Posterior vena cava (tissue), 2 donors: ENCODE measurements at regions not wholly inside any gene's neighbourhood (a gene's known extent, or its start where the extent isn't known, plus 50 kb on each side); places are given as distances from the start of the nearest gene placed in this dataset.
"Not testable (repeated sequence)": the region's sequence is repeated elsewhere in the genome, so short reads cannot be mapped to it uniquely, and the experiment has no call there.

Source experiments
- DNase-seq: peaks from one replicate; pipeline ENCODE4 v3.0.0-alpha.2; 2020; ENCODE audit warnings: low spot score
- intact Hi-C, 2 donors: fragments of 100-400 bp; cut with DNase I; formaldehyde crosslinking; loops; one replicate each; pipeline versions ENCODE4 v1.14.1 to v1.14.2; 2022 to 2023
- donor health status: DM: yes; HTN: yes; CAD: no.
- donor health status: DM: yes; HTN: yes; CAD: no.

DNA sequence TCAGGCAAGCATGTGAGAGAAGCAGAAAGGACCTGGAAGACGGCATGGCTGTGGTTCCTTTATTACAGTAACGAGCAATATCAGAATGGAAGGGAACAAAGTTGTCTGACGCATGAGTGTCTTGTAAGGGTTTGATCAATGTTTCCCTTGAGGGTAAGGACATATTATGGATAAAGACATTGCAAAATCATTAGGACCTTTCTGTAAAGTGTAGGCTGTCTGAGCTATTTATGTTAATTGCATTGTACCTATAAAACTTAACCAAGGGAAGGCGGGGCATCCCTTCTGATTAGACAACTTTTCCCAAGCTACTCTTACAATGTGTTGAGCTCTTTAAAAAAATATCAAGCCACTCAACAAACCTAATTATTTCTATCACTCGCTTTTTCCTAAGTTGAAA is 112.2 kb upstream of the JADE1 start:
- DNase-seq, result no peak

DNA sequence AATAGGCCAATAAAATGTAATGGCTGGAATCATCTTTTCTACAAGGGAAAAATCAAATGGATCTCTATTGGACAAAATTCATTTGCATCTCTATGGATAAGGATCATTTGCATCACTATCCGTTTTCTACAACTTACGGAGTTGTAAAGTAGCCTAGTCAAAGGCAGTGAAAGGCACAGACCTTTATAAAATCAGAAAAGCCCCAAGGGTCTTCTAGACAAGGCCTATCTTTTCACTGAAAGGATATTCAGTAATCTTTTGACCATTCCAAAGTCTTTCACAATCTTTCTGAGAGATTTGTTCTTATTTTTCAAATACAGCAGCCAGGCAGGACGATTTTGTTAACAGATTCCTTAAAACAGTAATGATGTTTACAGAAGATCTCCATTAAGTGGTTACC is 119.5 kb upstream of the JADE1 start:
- intact Hi-C loops, result no loop called here
- no peak for DNase-seq

More for the DNA sequence above, 112.2 kb upstream of the JADE1 start:
- intact Hi-C loops, result no loop called here

DNA sequence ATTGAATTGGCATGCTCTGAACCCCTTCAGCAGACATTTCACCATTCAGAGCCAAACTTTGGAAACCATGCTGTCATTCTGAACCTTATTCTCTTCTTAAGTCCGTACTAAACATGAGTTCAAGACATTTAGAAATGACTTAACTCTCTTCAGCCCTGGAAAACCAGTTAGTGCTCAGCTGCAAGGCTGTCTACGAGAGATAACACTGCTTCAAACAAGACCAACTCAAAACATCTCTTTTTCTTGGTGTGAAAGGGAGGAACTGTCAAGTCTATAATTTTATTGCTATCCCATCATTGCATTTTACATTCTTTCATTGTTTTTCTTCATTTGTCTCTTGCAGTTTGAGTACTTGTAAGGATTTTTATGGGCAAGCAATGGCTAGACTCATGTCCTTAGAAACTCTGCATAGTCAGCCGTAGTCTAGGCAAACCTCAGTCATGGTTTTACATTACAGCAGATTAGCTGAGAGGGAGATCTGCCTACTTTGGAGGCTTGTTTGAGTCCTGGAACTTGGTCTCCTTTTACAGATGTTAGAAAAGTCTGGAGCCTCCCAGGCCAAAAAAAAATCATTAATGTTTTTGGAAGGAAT is 120.6 kb upstream of the JADE1 start:
- DNase-seq, result no peak
- intact Hi-C loops, result no loop called here

GRCh38 chr4:128688033-128688721 is 121.3 kb upstream of the JADE1 start:
- DNase-seq, result no peak
- intact Hi-C loops, result no loop called here

DNA sequence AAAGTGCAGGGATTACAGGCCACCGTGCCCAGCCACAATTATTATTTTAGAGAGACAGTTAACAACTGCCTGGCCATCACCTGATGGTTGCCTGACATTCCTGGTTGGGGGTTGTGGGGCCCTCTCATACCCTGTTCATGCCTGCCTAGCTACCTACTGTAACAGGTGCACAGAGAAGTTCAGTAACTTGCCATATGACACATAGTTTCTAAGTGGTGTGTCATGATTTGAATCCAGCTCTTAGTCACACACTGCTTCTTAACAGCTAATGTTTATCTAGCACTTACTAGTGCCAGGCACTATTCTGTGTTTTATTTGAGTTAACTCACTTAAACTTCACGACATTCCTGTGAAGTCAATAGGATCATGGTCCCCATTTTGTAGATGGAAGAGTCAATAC is 122.7 kb upstream of the JADE1 start:
- intact Hi-C loops, result no loop called here
- no peak for DNase-seq

GRCh38 chr4:128686032-128686465 is 123.5 kb upstream of the JADE1 start:
- intact Hi-C loops, result no loop called here
- DNase-seq, result no peak

DNA sequence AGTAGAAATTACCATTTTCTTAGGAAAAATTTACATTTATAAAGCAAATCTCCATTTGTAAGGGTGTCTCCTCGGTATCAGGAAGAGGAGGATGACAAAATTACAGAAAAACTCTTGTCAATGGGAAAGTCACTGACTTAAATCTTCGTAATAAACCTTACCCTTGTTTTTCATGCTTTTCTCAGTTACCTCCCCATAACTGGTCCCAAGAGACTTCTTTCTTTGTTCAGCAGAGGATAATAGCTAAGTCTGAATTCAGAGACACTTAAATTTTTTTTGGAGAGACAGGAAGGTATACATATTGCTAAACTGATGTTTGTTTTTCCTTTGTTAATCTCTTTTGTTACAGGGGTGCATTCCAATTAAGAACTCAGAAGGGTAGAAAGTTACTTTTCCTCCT is 125.5 kb upstream of the JADE1 start:
- intact Hi-C loops, result no loop called here
- DNase-seq, result no peak

- intact Hi-C loops, result no loop called here
These were observed 126.4 kb upstream of the JADE1 start for GRCh38 chr4:128682942-128683666.

DNA sequence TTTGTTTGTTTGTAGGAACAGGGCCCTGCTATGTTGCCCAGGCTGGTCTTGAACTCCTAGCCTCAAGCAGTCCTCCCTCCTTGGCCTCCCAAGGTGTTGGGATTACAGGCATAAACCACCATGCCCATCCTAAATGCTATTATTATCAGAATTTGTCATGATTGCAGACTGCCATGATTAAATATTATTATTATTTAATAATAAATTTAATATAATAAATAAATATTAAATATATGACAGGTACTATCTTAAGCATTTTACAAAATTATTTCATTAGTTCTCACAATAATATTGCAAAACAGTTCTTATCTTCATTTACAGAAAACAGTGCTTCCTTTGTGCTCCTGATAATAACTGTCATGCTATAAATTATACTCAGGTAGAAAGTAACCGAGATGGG is 133.4 kb upstream of the JADE1 start:
- intact Hi-C loops, result no loop called here
- no peak for DNase-seq

More at GRCh38 chr4:128682942-128683666, 126.4 kb upstream of the JADE1 start:
- DNase-seq, result no peak

GRCh38 chr4:128675083-128675482 is 134.4 kb upstream of the JADE1 start:
- intact Hi-C loops, result no loop called here
- DNase-seq, result no peak

DNA sequence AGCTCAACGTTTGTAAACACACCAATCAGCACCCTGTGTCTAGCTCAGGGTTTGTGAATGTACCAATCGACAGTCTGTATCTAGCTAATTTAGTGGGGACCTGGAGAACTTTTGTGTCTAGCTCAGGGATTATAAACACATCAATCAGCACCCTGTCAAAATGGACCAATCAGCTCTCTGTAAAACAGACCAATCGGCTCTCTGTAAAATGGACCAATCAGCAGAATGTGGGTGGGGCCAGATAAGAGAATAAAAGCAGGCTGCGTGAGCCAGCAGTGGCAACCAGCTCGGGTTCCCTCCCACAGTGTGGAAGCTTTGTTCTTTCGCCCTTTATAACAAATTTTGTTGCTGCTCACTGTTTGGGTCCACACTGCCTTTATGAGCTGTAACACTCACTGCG is 136.3 kb upstream of the JADE1 start:
- DNase-seq, intact Hi-C loops: not testable (repeated sequence)

DNA sequence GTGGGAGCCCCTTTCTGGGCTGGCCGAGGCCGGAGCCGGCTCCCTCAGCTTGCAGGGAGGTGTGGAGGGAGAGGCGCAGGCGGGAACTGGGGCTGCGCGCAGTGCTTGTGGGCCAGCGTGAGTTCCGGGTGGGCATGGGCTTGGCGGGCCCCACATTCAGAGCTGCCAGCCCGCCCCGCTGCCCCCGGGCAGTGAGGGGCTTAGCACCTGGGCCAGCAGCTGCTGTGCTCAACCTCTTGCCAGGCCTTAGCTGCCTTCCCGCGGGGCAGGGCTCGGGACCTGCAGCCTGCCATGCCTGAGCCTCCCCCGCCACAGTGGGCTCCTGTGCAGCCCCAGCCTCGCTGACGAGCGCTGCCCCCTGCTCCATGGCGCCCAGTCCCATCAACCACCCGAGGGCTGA is 136.9 kb upstream of the JADE1 start:
- DNase-seq, intact Hi-C loops: not testable (repeated sequence)

- intact Hi-C loops, result loop anchor here in 1 of 2 donors (1.0 kb wide), 1 partner anchor 24 kb away; no protein-coding TSS in a partner anchor
- DNase-seq, result no peak
These were observed 139.0 kb upstream of the JADE1 start for GRCh38 chr4:128670513-128670912.

DNA sequence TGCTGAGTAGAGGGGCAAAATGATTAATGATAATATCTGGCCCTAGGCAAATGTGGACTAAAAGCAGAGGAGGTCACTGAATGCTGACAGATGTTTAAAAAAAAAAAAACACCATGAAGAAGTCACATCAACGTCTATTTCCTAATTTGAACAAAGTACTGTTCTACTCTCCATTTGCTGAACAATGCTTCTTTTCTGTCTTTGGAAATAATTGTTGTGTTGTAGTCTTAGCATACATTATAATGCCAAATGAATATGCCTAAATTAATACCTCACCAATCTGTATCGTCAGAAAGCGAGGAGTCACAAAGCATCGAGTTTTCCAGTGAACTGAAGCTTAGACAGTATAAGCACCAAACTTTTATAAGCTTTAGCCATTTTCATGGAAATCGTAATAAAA is 140.9 kb upstream of the JADE1 start:
- DNase-seq, result no peak
- intact Hi-C loops, result loop anchor here (10.0 kb wide), 2 partner anchors 94 to 136 kb away; partner anchors contain the start of gene JADE1 (in 1 of the 2)

GRCh38 chr4:128665514-128665913 is 144.0 kb upstream of the JADE1 start:
- no peak for DNase-seq
- intact Hi-C loops, result loop anchor here (10.0 kb wide), 2 partner anchors 91 to 139 kb away; partner anchors contain the start of gene JADE1 (in 1 of the 2)

DNA sequence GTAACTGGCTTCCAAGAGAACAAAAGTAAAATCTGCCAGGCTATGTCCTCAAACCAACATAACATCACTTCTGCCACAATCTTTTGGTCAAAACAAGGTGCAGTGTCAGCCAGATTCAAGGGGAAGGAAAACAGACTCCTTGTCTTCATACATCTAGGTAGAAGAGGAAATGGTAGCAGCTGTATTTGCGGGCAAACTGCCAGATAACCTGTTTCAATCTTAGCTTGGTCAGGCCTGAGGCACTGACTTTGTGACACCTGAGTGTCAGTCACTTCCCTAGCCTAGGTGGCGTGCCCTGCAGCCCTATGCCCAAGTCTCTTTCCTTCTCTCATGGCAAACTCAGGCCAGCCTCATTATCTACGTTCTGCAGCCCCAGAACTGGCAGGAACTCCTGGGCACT is 146.2 kb upstream of the JADE1 start:
- intact Hi-C loops, result loop anchor here (10.0 kb wide), 2 partner anchors 89 to 141 kb away; partner anchors contain the start of gene JADE1 (in 1 of the 2)
- no peak for DNase-seq

DNA sequence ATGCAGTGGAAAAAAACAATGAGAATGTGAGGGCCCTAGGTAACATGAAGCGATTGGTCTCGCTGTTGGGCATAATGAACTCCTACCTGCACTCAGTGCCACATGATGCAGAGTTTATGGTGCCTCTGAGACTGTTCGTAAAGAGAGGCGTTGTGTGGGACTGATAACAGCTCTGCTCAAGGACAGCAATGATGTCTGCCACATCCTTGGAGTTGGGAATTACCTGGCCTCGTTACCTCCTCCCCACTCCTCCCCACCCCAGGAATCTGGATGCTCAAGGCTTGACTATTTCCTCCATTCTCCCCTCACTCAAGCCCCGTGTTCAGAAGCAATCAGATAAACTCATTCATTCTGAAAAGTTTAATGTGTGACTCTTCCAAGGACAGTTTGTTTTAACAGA is 148.0 kb upstream of the JADE1 start:
- intact Hi-C loops, result loop anchor here (10.0 kb wide), 2 partner anchors 87 to 143 kb away; partner anchors contain the start of gene JADE1 (in 1 of the 2)
- no peak for DNase-seq

DNA sequence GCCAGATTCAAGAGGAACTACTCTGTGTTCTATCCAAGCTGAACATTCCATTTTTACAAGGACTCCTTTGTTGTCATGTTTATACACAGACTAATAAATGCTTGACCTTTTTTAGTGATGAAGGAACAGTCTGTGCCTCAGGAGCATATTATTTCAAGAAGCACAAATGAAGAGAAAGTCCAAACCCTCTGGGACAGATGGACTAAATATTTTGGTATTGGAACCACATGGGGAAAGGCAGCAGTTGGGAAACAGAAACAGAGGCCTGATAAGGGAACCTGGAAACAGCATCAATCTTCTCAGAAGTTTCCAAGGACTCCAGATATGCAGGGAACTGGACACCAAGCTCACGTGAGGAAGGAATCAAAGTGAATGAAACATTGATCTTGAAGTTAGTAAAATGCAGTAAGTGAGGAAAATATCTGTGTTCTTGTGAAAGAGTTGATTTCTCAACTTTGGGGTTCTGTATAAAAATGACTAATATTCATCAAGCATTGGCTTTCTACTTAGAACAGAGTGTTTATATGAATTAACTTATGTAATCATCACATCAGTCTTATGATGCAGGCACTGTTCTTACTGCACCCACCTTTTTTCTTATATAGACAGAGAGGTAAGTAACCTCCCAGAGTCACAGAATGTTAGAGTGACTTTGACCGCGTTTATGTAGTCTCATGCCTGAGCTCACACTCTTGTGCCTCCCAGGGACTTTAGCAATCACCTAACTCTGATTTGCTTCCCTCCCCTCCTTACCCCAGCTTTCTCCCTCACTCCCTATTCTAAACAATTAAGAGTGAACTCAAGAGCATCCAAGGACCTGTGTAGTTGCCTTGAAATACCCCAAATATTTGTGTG is 148.9 kb upstream of the JADE1 start:
- no peak for DNase-seq
- intact Hi-C loops, result loop anchor here (10.0 kb wide), 2 partner anchors 86 to 144 kb away; partner anchors contain the start of gene JADE1 (in 1 of the 2)

- intact Hi-C loops, result loop anchor here in 1 of 2 donors (10.0 kb wide), 1 partner anchor 147 kb away; the partner anchor contains the start of gene JADE1
- DNase-seq, result no peak
These were observed 151.3 kb upstream of the JADE1 start for GRCh38 chr4:128658214-128658631.
